ENCODE measurements at regions not wholly inside any gene's neighbourhood (a gene's known extent, or its start where the extent isn't known, plus 50 kb on each side); places are given as distances from the start of the nearest gene placed in this dataset.
"Not testable (repeated sequence)": the region's sequence is repeated elsewhere in the genome, so short reads cannot be mapped to it uniquely, and the experiment has no call there.

DNA sequence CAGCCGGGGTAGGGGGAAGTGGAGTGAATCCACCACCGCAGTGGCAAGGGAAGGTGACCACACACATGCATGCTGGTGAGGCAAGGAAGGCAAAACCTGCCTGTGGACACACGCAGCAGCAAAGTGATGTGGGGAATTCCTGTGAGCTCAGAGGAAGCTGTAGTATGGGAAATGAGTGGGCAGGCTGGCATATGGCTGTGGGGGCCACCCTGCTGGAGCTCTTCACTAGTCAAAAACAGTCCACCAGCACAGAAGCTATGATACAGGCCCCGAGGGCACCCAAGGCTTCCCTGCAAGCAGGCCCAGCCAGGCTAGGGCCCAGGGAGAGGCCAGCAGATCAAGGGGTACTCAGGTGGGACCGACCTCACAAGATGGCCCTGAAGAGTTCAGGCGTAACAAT, 239.1 kb downstream of the CHM start:
- no peak for FAIRE-seq

- FAIRE-seq, result not testable (repeated sequence)
Measured at GRCh38 chrX:85772391-85772790, 275.0 kb downstream of the CHM start.

- FAIRE-seq, result no peak
Measured at GRCh38 chrX:85765651-85766050, 281.7 kb downstream of the CHM start.

GRCh38 chrX:85723025-85723424, 324.3 kb downstream of the CHM start:
- FAIRE-seq, result not testable (repeated sequence)

- FAIRE-seq, result not testable (repeated sequence)
Measured at GRCh38 chrX:85703233-85703632, 323.8 kb upstream of the POF1B start.

DNA sequence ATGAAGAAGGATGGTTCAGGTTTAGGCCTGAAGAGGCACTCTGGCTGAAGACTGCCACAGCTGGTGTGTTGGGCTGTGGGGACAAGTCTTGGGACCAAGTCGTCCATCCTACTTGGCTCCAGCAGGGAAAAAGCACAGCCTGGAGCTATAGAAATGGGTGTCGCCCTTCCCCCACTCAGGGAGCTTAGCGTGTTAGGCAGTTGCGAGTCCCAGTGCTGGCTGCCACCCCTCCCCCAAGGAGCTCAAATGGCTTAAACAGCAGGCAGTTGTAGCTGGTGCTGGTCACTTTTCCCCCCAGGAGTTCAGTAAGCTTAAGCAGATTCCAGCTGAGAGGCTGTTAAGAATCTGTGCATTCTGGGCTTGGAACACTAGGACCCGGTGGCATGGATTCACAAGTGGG, 319.5 kb upstream of the POF1B start:
- FAIRE-seq, result no peak

GRCh38 chrX:85685843-85686242, 306.4 kb upstream of the POF1B start:
- FAIRE-seq, result no peak

GRCh38 chrX:85666471-85666870, 287.0 kb upstream of the POF1B start:
- FAIRE-seq, result no peak

DNA sequence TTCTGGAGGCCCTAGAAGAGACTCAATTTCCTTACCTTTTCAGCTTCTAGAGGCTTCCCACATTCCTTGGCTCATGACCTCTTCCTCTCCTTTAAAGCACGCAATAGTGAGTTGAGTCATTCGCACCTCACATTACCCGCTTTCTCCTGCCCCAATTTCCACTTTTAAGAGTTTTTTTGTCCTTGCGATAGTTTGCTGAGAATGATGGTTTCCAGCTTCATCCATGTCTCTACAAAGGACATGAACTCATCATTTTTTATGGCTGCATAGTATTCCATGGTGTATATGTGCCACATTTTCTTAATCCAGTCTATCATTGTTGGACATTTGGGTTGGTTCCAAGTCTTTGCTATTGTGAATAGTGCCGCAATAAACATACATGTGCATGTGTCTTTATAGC, 284.5 kb upstream of the POF1B start:
- FAIRE-seq, result not testable (repeated sequence)

DNA sequence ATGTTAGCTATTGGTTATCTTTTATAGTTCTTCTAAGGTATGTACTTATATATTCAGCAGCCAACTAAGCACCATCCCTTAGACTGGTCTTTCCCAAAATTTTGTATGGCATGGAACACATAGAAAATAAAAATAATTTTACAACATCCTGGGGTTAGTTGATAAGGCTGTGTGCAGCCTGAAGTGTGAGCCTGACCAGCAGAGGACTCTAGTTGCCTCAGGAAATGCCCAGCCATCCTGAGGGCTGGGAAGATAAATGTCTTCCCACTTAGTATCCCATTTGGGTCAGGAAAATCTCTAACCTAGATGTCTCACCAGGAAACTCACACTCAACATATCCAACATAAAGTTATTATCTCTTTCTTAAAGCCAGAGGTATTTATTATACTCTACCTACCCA, 251.4 kb upstream of the POF1B start:
- FAIRE-seq, result no peak

- no peak for FAIRE-seq
Measured at GRCh38 chrX:85627363-85627762, 247.9 kb upstream of the POF1B start.

- FAIRE-seq, result no peak
Measured at GRCh38 chrX:85622635-85623034, 243.2 kb upstream of the POF1B start.

DNA sequence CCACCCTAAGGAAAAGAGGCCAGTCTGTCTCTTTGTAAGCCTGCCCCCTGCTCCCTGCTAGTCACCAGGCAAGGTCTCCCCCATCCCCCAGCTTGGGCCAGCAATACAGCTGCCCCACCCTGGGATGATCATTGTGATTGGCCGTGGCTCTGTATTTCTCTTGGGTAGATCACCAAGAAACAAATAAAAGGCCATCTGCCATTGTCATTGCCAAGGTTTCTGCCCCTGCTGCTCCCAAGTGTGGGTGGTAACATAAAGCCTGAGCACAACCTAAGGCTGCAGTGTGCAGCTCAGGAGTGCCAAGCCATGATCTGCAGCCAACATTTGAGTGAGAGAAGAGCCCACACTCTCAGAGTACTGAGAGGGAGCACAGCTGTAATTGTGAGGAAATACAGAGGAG, 241.0 kb upstream of the POF1B start:
- no peak for FAIRE-seq

GRCh38 chrX:85619962-85620361, 240.5 kb upstream of the POF1B start:
- FAIRE-seq, result no peak

DNA sequence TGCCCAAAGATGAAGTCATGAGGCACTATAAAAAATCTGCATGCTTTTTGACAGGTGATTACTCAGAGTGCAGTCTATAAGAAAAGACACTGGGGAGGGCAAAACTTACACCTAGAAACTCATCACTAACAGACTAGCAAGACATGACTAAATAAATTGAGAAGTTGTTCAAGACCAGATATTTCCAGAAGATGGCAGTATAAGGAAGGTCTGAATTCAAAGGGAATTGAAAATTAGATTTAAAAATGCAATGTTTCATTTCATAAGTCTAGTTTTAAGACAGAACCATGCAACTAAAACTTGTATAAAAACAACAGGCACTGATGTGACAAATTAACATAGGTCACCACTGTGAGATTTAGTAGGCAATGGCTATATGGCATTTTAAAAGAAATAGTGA, 232.5 kb upstream of the POF1B start:
- peak; percentile 90 for FAIRE-seq

- FAIRE-seq, result no peak
Measured at GRCh38 chrX:85592980-85593379, 213.5 kb upstream of the POF1B start.

DNA sequence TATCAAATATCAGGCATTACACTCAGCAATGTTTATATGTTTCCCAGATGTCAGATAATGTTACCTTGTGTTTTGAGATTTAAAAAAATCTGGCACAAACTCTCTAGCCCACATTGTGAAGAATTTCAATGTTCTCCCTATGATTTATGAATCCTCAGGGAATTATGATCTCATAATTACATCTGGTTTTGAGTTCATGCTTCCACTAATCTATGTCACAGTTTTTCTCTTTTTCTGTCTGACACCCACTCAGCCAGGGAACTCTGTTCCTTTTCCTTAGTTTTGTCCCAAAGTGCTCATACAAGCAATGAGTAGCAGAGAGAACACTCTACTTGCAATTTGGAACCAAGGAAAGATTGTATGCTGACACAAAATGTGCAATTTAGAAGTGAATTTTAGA, 212.1 kb upstream of the POF1B start:
- no peak for FAIRE-seq

DNA sequence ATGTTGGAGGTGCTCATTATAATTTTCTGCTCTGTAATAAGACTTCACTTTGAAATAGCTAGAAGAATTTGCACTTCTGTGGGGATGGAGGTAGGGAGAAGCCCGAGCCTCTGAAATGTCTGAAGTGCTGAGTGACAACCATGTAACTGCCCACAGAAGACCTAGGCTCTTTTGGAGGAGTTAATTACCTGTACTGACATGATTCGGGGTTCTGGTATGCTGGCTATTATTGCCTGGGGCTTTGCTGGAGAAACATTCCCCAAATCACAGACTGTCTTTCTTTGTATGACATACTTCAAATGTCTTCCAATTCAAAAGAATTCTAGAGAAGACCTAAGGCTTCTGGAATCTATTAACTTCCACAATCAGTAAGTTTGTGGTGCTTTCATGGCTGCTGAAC, 211.2 kb upstream of the POF1B start:
- FAIRE-seq, result no peak

DNA sequence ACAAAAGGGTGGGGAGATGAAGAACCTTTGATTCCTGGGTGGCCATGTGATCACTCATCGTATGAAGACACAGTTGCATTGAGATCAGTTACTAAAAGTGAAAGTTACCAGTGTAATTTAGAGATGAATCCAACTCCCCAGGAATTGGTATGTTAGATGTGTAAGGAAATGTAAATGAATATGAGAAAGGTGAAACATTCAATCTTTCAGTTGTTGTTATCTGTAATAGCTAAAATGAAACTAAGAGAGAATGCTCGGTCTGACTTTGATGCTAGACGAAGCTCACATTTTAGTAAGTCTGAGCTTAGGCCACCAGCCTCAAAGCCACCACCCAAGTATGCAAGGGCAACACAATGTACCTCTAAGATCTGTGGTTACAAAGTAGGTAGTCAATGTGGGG, 194.3 kb upstream of the POF1B start:
- FAIRE-seq, result no peak

DNA sequence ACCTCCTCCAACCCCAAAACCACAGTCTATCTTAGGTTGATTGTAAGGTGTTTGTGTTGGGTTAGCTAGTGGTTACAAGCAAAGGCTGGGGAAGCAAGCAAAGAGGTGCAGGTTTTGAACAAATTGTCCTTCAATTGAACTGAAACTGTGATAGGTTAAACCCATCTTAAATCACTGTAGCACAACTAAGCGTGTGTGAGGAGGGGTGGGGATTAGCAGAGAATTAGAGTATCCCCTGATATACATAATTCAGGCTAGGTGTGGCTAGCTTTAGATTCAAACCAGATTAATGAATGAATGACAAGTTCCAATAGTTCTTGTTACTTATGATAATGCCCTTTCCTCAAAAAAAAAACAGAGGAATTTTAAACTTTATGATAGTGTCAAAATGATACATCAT, 191.0 kb upstream of the POF1B start:
- FAIRE-seq, result no peak

DNA sequence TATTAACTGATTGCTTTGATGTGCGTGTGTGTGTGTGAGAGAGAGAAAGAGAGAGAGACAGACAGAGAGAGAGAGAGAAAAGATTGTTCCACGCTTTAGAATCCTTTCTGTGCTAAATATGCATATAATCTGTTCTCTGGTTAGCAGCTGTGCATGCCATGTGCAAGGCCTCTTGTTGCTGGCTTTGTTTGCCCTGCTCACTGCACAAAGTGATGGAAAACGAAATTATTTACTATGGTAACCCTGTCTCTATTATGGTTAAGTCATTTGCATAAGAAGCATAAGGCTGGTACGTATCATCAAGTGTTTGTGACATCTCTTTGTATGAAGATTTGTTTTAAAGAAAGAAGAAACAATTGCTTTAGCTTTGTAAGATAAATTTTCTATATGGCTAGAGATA, 190.2 kb upstream of the POF1B start:
- no peak for FAIRE-seq

DNA sequence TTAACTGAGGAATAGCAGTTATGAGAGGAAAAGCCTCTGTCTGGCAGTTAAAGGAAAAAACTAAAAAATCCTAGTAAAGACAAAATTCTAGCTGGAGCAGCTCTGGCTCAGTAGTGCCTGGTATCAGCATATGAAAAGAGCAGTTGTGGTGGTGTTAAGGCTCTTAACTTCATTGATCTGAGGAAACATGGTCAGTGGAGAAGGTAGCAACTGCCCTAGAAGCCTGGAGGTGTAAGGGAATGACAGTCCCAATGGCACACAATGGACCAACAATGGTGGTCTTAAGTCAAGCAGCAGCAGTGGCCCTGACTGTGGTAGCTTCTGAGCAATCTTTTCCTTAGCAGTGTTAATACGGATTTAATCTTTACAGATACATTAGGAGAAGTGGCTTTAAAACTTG, 189.6 kb upstream of the POF1B start:
- FAIRE-seq, result no peak

DNA sequence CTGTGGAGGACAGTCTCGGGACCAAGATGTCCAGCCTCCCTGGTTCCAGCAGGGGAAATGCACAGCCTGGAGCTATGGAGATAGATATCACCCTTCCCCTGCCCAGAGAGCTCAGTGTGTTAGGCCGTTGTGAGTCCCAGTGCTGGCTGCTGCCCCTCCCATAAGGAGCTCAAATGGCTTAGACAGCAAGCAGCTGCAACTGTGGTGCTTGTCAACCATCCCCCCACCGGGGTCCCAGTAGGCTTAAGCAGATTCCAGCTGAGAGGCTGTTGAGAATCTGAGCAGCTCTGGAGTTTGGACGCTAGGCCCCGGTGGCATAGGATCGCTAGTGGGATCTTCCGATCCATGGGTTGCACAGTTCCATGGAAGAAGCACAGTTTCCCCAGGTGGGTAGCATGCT, 181.8 kb upstream of the POF1B start:
- no peak for FAIRE-seq

- FAIRE-seq, result peak; percentile 99
Measured at GRCh38 chrX:85544609-85545008, 165.1 kb upstream of the POF1B start.

GRCh38 chrX:85543866-85544265, 164.4 kb upstream of the POF1B start:
- no peak for FAIRE-seq

DNA sequence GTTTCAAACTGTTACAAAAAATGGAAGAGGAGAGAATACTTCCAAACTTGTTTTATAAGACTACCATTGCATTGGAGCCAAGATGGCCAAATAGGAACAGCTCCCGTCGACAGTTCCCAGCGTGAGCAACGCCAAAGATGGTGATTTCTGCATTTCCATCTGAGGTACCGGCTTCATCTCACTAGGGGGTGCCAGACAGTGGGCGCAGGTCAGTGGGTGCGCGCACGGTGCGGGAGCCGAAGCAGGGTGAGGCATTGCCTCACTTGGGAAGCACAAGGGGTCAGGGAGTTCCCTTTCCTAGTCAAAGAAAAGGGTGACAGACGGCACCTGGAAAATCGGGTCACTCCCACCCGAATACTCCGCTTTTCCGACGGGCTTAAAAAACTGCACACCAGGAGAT, 149.7 kb upstream of the POF1B start:
- FAIRE-seq, result not testable (repeated sequence)

Data from A204.1 (cell line).